SJCRH30 (cell line): ENCODE measurements at regions not wholly inside any gene's neighbourhood (a gene's known extent, or its start where the extent isn't known, plus 50 kb on each side); places are given as distances from the start of the nearest gene placed in this dataset.

Experiments used
- DNase-seq, 2 experiments: peaks; one replicate each; pipeline ENCODE4 v3.0.0-alpha.2; 2015 to 2020
- H3K27ac ChIP-seq: fragments of 250-450 bp; sonication (Bioruptor Pico); 2 replicates; pipeline ENCODE4 v1.5.1; 2020; ENCODE audit warnings: mild to moderate bottlenecking, moderate library complexity
- H3K27me3 ChIP-seq: fragments of 250-450 bp; sonication (Bioruptor Pico); 2 replicates; pipeline ENCODE4 v1.5.1; 2020; ENCODE audit warnings: mild to moderate bottlenecking, moderate library complexity
- H3K36me3 ChIP-seq: fragments of 250-450 bp; sonication (Bioruptor Pico); 2 replicates; pipeline ENCODE4 v1.5.1; 2020; ENCODE audit warnings: mild to moderate bottlenecking, moderate library complexity
- H3K4me1 ChIP-seq: fragments of 250-450 bp; sonication (Bioruptor Pico); 2 replicates; pipeline ENCODE4 v1.5.1; 2020; ENCODE audit warnings: mild to moderate bottlenecking, moderate library complexity
- H3K4me3 ChIP-seq: fragments of 250-450 bp; sonication (Bioruptor Pico); 2 replicates; pipeline ENCODE4 v1.5.1; 2020; ENCODE audit warnings: mild to moderate bottlenecking, moderate library complexity
- H3K9me3 ChIP-seq: fragments of 250-450 bp; sonication (Bioruptor Pico); replicated peaks from 2 replicates; pipeline ENCODE4 v1.5.1; 2020; ENCODE audit warnings: mild to moderate bottlenecking, moderate library complexity

DNA sequence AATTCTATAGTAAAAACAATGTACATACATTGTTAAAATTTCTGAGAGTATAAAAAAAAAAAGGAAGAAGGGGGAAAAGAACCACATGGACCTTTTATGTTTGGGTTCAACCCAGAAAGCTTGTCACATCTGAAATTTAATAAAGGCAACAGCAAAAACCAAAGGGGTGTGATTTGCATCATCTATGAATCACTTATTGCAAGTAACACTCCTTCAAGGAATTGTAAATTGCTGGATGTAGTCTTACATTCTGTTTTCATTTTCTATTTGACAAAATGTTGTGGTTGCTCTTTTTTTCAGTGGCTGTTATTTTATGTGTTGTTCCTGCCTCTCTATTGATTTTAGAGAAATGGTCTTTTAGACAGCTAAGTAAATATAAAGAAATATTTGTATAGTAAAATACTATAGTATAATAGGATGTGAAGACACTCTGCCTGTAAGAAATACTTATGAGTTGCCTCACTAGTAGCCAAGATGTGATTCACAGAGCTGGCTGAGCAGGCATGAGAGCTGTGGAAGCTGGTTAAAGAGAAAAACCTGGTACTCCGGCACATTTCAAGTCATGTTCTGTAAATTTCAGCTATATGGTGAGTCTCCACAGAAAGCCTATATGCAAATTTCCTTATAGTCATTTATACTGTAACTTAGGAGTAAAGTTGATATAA, 131.1 kb upstream of the CNTLN start:
- Histone ChIP-seq H3K4me3 (no peak overlapping the region), H3K36me3 (no peaks in the 10 kb centered on the region), H3K27ac (no peak overlapping the region; the same call in 1 of the 2 replicates), H3K9me3 (no peaks in the 10 kb centered on the region), H3K4me1 (peaks cover 13% of the 10 kb centered on the region), H3K27me3 (no peaks in the 10 kb centered on the region)
- DNase-seq = no peak

DNA sequence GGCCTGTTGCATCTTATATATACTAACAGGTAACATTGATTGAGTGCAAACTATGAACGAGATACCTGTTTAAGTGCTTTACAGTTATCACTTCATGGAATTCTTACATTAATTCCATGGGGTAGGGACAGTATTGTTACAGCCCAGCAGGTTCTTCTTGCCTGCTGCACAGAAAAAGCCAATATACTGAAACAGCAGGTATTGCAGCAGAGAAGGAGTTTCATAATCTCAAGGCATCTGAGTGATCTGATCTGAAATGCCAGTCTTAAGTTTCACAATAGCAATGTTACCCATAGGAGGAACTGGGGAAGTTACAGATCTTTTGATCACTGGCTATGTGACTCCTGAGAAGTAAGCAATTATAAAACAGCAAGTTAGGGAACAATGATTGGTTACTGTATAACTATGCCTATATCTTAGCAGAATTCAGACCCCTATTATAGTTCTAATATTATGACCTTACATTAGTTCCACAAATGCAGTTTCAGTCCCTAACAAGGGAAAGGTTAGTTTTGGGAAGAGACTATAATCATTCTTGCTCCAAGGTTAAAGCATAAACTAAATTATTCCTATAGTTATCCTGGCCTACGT, 126.5 kb upstream of the BNC2 start:
- DNase-seq = no peak
- peaks cover 7% of the 10 kb centered on the region; the same call in 1 of the 2 replicates for H3K9me3 ChIP-seq
- H3K27me3 ChIP-seq = no peaks in the 10 kb centered on the region
- H3K4me3 ChIP-seq = no peak overlapping the region
- no peaks in the 10 kb centered on the region for H3K4me1 ChIP-seq
- H3K27ac ChIP-seq = no peak overlapping the region
- no peaks in the 10 kb centered on the region for H3K36me3 ChIP-seq

DNA sequence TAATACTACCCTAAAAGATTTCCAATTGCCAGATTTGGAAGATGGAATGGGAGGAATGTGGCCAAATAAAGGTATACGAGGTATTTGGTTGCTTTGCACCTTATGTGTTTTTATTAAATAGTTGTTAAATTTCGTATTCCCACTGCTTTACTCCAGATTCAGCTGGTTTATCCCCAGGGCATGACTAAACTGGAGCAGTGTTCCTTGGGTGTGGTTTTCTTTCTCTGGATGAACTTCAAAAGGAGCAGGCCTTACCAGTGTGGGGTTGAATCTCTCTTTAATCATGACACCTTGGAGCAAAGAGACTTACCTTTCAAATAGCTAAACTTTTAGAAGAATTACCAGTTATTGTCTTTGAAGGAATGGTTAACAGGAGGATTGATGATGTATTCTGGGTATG, 121.7 kb upstream of the BNC2 start:
- Histone ChIP-seq H3K27me3 (no peaks in the 10 kb centered on the region), H3K36me3 (no peaks in the 10 kb centered on the region)
- no peak for DNase-seq

DNA sequence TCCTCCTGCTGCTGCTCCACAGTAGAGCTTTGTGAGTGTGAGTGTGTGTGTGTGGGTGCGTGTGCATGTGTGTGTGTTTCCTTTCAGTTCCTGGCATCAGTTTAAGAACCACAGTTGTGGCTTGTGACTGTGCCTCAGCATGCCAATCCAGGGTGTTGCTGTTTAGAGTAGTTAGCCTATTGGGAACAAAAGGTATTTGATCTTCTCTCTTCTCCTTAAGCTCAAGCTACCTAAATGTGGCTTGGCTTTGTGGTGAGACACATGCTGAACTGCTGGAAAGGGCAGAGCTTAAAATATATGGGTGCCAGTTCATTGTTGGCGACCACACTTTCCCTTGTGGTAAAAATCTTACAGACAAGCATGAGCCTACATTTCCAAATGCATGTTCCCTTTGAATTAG, 116.6 kb upstream of the BNC2 start:
- no peak overlapping the region for H3K27ac ChIP-seq
- no peaks in the 10 kb centered on the region; the same call in 1 of the 2 replicates for H3K4me1 ChIP-seq
- DNase-seq = peak in 1 of 2 experiments; percentile 19
- no peaks in the 10 kb centered on the region for H3K36me3 ChIP-seq
- H3K27me3 ChIP-seq = no peaks in the 10 kb centered on the region
- H3K9me3 ChIP-seq = peaks cover 6% of the 10 kb centered on the region; the same call in 1 of the 2 replicates
- no peak overlapping the region for H3K4me3 ChIP-seq

More for the DNA sequence above, 121.7 kb upstream of the BNC2 start:
- Histone ChIP-seq H3K4me1 (no peaks in the 10 kb centered on the region), H3K4me3 (no peak overlapping the region), H3K27ac (no peak overlapping the region), H3K9me3 (peaks cover 8% of the 10 kb centered on the region; the same call in 1 of the 2 replicates)

DNA sequence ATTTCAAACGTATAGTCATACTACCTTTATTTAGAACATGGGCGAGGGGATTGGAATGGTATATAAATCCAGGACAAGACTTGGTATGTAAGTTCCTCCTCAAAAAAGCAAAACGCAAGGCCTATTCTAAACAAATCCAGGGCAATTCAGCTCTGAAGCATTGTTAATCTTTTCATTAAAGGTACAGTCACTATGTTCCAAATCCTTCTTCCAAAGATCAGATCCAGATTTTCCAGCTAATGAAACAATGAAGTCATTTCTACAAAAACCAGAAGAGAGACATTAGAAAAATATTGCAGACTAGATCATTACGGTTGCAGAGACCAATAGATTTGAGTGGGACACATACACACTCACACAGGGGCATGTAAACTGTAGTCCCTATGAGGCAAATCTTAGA, 116.1 kb upstream of the BNC2 start:
- no peak overlapping the region for H3K27ac ChIP-seq

DNA sequence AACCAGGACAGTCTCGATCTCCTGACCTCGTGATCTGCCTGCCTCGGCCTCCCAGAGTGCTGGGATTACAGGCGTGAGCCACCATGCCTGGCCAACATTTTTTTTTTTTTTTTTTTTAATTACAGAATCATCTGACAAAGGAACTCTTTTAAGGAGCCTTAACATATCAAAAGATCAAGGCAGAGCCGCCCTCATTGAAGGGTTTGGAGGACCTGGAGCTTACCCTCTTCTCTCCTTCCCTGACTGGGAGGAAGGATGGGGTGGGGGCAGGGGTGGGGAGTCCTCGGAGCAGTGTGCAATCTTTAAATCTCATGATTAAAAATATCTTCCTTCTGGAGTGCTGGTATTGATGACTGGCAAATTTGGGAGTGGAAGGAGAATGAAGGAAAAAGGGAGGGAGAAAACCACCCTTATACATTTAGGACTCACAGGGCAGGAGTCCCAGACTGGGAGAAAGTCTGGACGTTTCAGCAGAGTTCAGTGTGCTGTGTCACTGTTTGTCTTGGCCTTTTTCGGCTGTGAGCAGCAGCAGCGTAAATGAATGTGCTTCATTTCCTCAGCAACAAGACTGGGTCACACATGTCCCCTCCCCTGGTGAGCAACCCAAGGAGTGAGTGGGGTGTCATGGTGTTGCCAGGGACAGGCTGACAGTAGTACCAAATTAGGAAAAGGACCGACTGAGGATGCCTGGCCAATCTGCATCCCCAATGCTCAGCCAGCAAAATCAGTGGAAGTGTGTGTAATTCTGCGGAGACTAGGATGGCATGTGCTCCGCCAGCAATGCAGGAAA, 115.3 kb upstream of the BNC2 start:
- no peaks in the 10 kb centered on the region for H3K36me3 ChIP-seq
- no peaks in the 10 kb centered on the region for H3K27me3 ChIP-seq
- no peak for DNase-seq
- H3K4me1 ChIP-seq = no peaks in the 10 kb centered on the region; the same call in 1 of the 2 replicates
- H3K27ac ChIP-seq = no peak overlapping the region
- H3K4me3 ChIP-seq = no peak overlapping the region
- H3K9me3 ChIP-seq = peaks cover 6% of the 10 kb centered on the region; the same call in 1 of the 2 replicates

More for the DNA sequence above, 116.1 kb upstream of the BNC2 start:
- no peak for DNase-seq
- Histone ChIP-seq H3K9me3 (peaks cover 6% of the 10 kb centered on the region; the same call in 1 of the 2 replicates), H3K36me3 (no peaks in the 10 kb centered on the region), H3K4me3 (no peak overlapping the region), H3K4me1 (no peaks in the 10 kb centered on the region; the same call in 1 of the 2 replicates), H3K27me3 (no peaks in the 10 kb centered on the region)

DNA sequence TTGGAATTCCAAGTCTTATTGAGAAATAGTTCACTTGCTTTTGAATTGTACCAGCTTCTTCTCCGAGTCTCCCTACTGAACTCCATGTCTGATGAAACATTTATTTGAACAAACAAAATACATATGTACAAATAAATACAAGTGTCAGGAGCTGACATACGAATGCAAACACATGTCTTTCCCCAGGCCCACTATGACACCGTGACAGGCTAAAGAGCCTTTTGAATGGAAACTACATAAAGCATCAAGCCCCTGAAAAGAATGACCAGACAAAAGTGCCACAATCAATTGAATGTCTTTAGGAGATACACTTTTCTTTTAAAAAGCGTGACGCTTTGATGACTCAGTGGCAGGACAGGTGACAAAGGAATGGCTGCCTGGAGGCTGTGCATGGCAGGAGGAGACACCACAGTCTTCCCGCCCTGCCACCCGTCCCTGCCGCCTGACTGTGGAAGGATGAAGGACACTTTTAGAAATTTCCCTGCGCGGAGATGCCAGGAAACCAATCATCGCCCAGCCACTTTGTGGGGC, 112.4 kb upstream of the BNC2 start:
- Histone ChIP-seq H3K27ac (no peak overlapping the region), H3K9me3 (no peaks in the 10 kb centered on the region), H3K27me3 (no peaks in the 10 kb centered on the region), H3K4me3 (no peak overlapping the region), H3K36me3 (no peaks in the 10 kb centered on the region), H3K4me1 (no peaks in the 10 kb centered on the region; the same call in 1 of the 2 replicates)
- peak; percentile 9 to 13 for DNase-seq

DNA sequence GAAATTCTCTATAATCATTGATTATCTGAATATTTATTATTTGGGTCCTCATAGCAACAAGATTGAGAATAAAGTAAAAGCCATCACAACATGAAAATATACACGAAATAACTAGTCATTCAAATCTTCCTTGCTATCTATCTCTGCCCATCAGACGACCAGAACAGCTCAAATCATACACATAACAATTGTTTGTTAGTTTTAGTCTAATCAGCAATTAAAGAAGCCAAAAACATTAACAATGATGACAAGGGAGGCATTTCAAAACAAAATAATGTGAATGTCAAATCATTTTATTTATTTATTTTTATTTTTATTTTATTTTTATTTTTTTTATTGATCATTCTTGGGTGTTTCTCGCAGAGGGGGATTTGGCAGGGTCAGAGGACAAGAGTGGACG, 106.0 kb upstream of the BNC2 start:
- DNase-seq = no peak
- no peak overlapping the region for H3K4me3 ChIP-seq

DNA sequence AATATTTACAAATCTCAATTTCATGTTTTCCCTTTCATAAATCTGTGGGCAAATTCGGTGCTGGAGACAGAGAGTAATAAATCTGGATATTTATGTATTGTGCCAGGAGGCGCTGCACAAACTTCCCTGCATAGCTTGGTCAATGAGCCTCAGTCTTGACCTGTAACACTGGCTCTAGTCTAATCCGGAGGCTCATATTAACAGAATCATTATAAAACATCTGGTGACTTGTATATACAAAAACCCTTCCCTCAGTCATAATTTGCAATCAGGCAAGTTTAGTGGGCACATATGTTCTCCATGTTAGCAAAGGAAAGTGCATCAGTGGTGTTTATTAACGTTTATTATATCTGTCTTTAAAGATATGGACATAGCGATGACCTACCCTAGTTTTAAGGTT, 104.0 kb upstream of the BNC2 start:
- Histone ChIP-seq H3K9me3 (no peaks in the 10 kb centered on the region), H3K4me3 (no peak overlapping the region), H3K36me3 (no peaks in the 10 kb centered on the region), H3K27ac (no peak overlapping the region), H3K27me3 (no peaks in the 10 kb centered on the region), H3K4me1 (no peaks in the 10 kb centered on the region)
- DNase-seq = no peak

More for the DNA sequence above, 106.0 kb upstream of the BNC2 start:
- Histone ChIP-seq H3K27ac (no peak overlapping the region), H3K4me1 (no peaks in the 10 kb centered on the region), H3K9me3 (no peaks in the 10 kb centered on the region), H3K27me3 (no peaks in the 10 kb centered on the region), H3K36me3 (no peaks in the 10 kb centered on the region)

DNA sequence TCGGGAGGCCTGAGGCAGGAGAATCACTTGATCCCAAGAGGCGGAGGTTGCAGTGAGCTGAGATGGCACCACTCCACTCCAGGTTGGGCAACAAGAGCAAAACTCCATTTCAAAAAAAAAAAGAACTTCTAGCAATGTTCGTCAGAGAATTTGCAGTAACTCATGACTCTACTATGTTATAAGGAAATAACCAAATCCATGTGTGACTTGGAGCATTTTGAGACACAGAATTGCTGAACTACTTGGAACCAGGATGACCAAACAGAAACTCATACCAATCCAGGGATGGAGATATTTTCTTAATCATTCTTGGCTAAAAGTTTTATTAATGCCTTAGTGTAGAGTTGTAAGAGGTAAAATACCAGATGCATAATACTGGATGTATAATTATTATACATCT, 99.9 kb upstream of the BNC2 start:
- Histone ChIP-seq H3K36me3 (no peaks in the 10 kb centered on the region), H3K4me3 (no peak overlapping the region), H3K27ac (no peak overlapping the region), H3K27me3 (no peaks in the 10 kb centered on the region), H3K9me3 (no peaks in the 10 kb centered on the region), H3K4me1 (no peaks in the 10 kb centered on the region)
- no peak for DNase-seq

DNA sequence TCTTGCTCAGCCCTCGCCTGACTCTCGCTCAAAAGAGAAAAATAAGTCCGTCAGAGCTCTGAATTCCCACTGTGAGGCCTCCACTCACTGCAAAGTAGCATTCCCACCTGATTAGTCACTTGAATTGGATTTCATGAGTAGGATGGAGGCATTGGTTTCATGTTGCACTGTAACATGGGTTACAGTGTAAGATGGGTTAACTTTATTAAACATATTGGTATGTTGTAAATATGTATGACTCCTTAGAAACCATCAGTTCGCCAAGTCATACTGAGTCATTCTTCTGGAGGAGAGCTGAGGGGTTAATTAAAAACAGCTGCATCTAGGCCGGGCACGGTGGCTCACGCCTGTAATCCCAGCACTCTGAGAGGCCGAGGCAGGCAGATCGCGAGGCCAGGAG, 93.8 kb upstream of the BNC2 start:
- H3K27me3 ChIP-seq = no peaks in the 10 kb centered on the region
- peak; percentile 65 to 70 for DNase-seq
- H3K27ac ChIP-seq = peak overlapping the region; percentile 81
- H3K4me1 ChIP-seq = peaks cover 11% of the 10 kb centered on the region
- no peaks in the 10 kb centered on the region for H3K36me3 ChIP-seq
- H3K4me3 ChIP-seq = peak overlapping the region; percentile 35
- peaks cover 9% of the 10 kb centered on the region for H3K9me3 ChIP-seq

DNA sequence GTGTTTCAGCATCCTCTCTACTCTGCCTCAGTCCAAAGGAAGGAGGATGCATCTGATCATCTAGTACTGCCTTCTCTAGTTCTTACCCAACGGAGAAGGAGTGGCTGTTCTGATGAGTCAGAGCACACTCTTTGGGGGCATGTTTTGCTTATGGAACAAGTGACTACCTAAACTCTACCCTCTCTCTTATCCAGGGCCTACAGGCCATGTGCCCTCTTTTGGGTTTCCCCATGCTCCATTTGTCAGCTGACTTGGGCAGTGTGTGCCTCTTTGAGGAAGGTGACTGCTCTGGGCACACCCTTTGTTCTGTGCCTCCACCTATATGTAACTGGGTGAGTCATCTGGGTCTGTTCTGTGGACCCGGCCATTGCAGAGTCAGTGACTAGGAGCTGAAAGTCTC, 89.6 kb upstream of the BNC2 start:
- Histone ChIP-seq H3K27me3 (no peaks in the 10 kb centered on the region), H3K4me1 (peaks cover 11% of the 10 kb centered on the region), H3K4me3 (no peak overlapping the region), H3K36me3 (no peaks in the 10 kb centered on the region), H3K9me3 (peaks cover 9% of the 10 kb centered on the region), H3K27ac (no peak overlapping the region)
- no peak for DNase-seq

DNA sequence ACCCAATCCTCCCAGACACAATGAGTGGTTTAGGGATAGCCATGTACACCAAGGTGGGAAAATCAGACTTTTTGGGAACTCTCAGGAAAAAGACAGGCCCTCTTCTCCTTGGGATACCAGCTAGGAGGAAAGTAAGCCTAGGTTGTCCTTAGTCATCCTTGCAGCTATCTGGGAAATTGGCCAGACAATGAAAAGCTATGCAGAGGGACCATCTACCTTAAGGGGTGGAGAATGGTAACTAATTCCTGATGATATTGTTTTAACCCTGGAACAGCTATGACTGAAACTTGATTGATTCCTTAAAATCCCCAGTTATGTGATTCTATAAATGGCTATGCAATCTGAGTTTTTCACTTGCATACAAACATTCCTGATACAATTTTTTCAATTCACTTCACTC, 88.9 kb upstream of the BNC2 start:
- H3K27ac ChIP-seq = no peak overlapping the region
- no peak for DNase-seq
- peaks cover 6% of the 10 kb centered on the region for H3K4me1 ChIP-seq
- no peaks in the 10 kb centered on the region for H3K36me3 ChIP-seq
- H3K27me3 ChIP-seq = no peaks in the 10 kb centered on the region
- peaks cover 9% of the 10 kb centered on the region for H3K9me3 ChIP-seq
- H3K4me3 ChIP-seq = no peak overlapping the region

DNA sequence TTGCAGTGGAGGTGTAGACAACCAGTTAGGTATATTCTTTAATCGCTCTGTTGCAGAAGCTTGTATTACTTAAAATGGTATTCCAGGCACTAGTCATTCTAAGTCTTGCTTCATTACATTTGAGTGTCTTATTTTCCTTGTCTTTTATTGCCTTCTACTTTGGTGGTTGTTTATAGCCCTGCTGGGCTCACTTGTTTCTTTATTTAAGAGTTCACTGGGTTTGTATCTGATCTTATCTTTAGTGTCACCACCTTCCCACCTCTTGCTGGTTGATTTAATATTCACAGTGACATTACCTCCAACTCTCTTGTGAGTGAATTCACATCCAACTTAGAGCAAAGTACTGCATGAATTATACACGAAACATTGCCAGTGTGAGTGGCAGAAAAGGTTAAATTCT, 83.6 kb upstream of the BNC2 start:
- Histone ChIP-seq H3K4me3 (no peak overlapping the region), H3K27me3 (no peaks in the 10 kb centered on the region), H3K9me3 (no peaks in the 10 kb centered on the region), H3K4me1 (no peaks in the 10 kb centered on the region), H3K27ac (no peak overlapping the region), H3K36me3 (no peaks in the 10 kb centered on the region)
- no peak for DNase-seq

DNA sequence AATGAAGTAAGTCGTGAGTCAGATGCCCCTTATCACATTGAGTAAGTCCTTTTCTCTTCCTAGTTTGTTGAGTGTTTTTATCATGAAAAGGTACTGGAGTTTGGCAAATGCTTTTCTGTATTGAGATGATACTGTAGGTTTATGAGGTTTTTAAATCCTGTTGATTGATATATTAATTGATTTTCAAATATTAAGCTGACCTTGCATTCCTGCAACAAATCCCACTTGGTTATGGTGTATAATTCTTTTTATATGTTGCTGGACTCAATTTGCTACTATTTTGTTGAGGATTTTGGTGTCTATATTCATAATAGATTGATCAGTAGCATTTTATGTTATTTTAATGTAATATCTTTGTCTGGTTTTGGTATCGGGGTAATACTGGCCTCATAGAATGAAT, 81.0 kb upstream of the BNC2 start:
- H3K4me1 ChIP-seq = no peaks in the 10 kb centered on the region
- DNase-seq = no peak
- H3K36me3 ChIP-seq = no peaks in the 10 kb centered on the region
- no peaks in the 10 kb centered on the region for H3K27me3 ChIP-seq
- H3K4me3 ChIP-seq = no peak overlapping the region
- H3K27ac ChIP-seq = no peak overlapping the region
- H3K9me3 ChIP-seq = no peaks in the 10 kb centered on the region
